Bronchial epithelial cell (primary cell): ENCODE measurements at regions not wholly inside any gene's neighbourhood (a gene's known extent, or its start where the extent isn't known, plus 50 kb on each side); places are given as distances from the start of the nearest gene placed in this dataset.

Experiments
- DNase-seq: peaks from one replicate; pipeline ENCODE4 v3.0.0-alpha.2; 2010; ENCODE audit warnings: low read depth
- FAIRE-seq: peaks from 2 replicates; lab custom pipeline; 2011; peaks lifted over from hg19 to GRCh38; lab: Jason Lieb, UNC
- H3K27me3 ChIP-seq: 2 replicates; pipeline ENCODE4 v1.5.1; 2011; ENCODE audit warnings: low read length; ENCODE audit not compliant: control insufficient read depth, insufficient read depth
- H3K36me3 ChIP-seq: 2 replicates; pipeline ENCODE4 v1.5.1; 2011; ENCODE audit warnings: low read length; ENCODE audit not compliant: control insufficient read depth, insufficient read depth
- H3K4me3 ChIP-seq: 2 replicates; pipeline ENCODE4 v1.5.1; 2011; ENCODE audit warnings: mild to moderate bottlenecking, low read depth, low read length, control low read depth
- CTCF ChIP-seq: IDR thresholded peaks from 2 replicates; pipeline ENCODE4 v1.5.1; 2011; ENCODE audit warnings: mild to moderate bottlenecking, moderate library complexity, low read length, control low read depth, inconsistent platforms; ENCODE audit not compliant: insufficient read depth, severe bottlenecking

- Histone ChIP-seq H3K27me3 (no peaks in the 10 kb centered on the region), H3K4me3 (no peak overlapping the region), H3K36me3 (no peaks in the 10 kb centered on the region)
- no peak for FAIRE-seq
- TF ChIP-seq CTCF = no peak
- DNase-seq = no peak
Observed at GRCh38 chr10:24157567-24157966, 51.4 kb upstream of the KIAA1217 start.
